ENCODE measurements at regions not wholly inside any gene's neighbourhood (a gene's known extent, or its start where the extent isn't known, plus 50 kb on each side); places are given as distances from the start of the nearest gene placed in this dataset.
"Not testable (repeated sequence)": the region's sequence is repeated elsewhere in the genome, so short reads cannot be mapped to it uniquely, and the experiment has no call there.

GRCh38 chrX:87972121-87972520 lies 454.5 kb downstream of the KLHL4 start:
- H3K9me3 Mint-ChIP-seq; DNase-seq; H3K4me1 Mint-ChIP-seq (ENCODE audit: low read depth); CTCF ChIA-PET; H3K27ac Mint-ChIP-seq; H3K27me3 Mint-ChIP-seq; intact Hi-C loops (cut with micrococcal nuclease); H3K4me3 Mint-ChIP-seq; POLR2A ChIA-PET; H3K36me3 Mint-ChIP-seq: not testable (repeated sequence)

GRCh38 chrX:87975365-87975764 lies 457.8 kb downstream of the KLHL4 start:
- H3K36me3 Mint-ChIP-seq: no peaks in the 10 kb centered on the region
- no peak for DNase-seq
- H3K27ac Mint-ChIP-seq: no peak overlapping the region
- H3K4me1 Mint-ChIP-seq (ENCODE audit: low read depth): no peaks in the 10 kb centered on the region
- no peaks in the 10 kb centered on the region for H3K27me3 Mint-ChIP-seq
- intact Hi-C loops (cut with micrococcal nuclease): no loop called here
- H3K9me3 Mint-ChIP-seq: peaks cover 2% of the 10 kb centered on the region
- ChIA-PET CTCF (no interaction called here), POLR2A (no interaction called here)
- no peak overlapping the region for H3K4me3 Mint-ChIP-seq

GRCh38 chrX:88007873-88008272 lies 490.3 kb downstream of the KLHL4 start:
- H3K4me1 Mint-ChIP-seq (ENCODE audit: low read depth); H3K4me3 Mint-ChIP-seq; H3K27me3 Mint-ChIP-seq; H3K27ac Mint-ChIP-seq; intact Hi-C loops (cut with micrococcal nuclease); DNase-seq; POLR2A ChIA-PET; H3K36me3 Mint-ChIP-seq; CTCF ChIA-PET: not testable (repeated sequence)
- H3K9me3 Mint-ChIP-seq: peaks cover 10% of the 10 kb centered on the region

- DNase-seq: no peak
- ChIA-PET POLR2A (no interaction called here), CTCF (interaction anchor here (0.6 kb wide), 1 partner anchor 17 kb away, joined by 3 read pairs; no protein-coding TSS in a partner anchor)
- no peak overlapping the region for H3K4me3 Mint-ChIP-seq
- H3K27me3 Mint-ChIP-seq: no peaks in the 10 kb centered on the region
- H3K27ac Mint-ChIP-seq: no peak overlapping the region
- intact Hi-C loops (cut with micrococcal nuclease): no loop called here
- H3K36me3 Mint-ChIP-seq: no peaks in the 10 kb centered on the region
- H3K9me3 Mint-ChIP-seq: no peaks in the 10 kb centered on the region
- no peaks in the 10 kb centered on the region for H3K4me1 Mint-ChIP-seq (ENCODE audit: low read depth)
These were observed 506.4 kb downstream of the KLHL4 start for GRCh38 chrX:88024022-88024421.

- intact Hi-C loops (cut with micrococcal nuclease): no loop called here
- POLR2A ChIA-PET: no interaction called here
- H3K27ac Mint-ChIP-seq: no peak overlapping the region
- no peaks in the 10 kb centered on the region for H3K4me1 Mint-ChIP-seq (ENCODE audit: low read depth)
- no peak overlapping the region for H3K4me3 Mint-ChIP-seq
- CTCF ChIA-PET: no interaction called here
- H3K36me3 Mint-ChIP-seq: no peaks in the 10 kb centered on the region
- DNase-seq: no peak
- no peaks in the 10 kb centered on the region for H3K27me3 Mint-ChIP-seq
- H3K9me3 Mint-ChIP-seq: no peaks in the 10 kb centered on the region
These were observed 554.9 kb downstream of the KLHL4 start for GRCh38 chrX:88072339-88073030.

- Mint-ChIP-seq H3K27ac (no peak overlapping the region), H3K9me3 (peaks cover 3% of the 10 kb centered on the region), H3K27me3 (no peaks in the 10 kb centered on the region), H3K4me1 (ENCODE audit: low read depth) (no peaks in the 10 kb centered on the region), H3K4me3 (no peak overlapping the region), H3K36me3 (no peaks in the 10 kb centered on the region)
- no peak for DNase-seq
- intact Hi-C loops (cut with micrococcal nuclease): no loop called here
- ChIA-PET CTCF (no interaction called here), POLR2A (no interaction called here)
These were observed 584.4 kb downstream of the KLHL4 start for GRCh38 chrX:88101968-88102367.

- DNase-seq: no peak
- CTCF ChIA-PET: no interaction called here
- H3K9me3 Mint-ChIP-seq: no peaks in the 10 kb centered on the region
- H3K36me3 Mint-ChIP-seq: no peaks in the 10 kb centered on the region
- H3K4me3 Mint-ChIP-seq: no peak overlapping the region
- H3K27me3 Mint-ChIP-seq: no peaks in the 10 kb centered on the region
- H3K4me1 Mint-ChIP-seq (ENCODE audit: low read depth): no peaks in the 10 kb centered on the region
- intact Hi-C loops (cut with micrococcal nuclease): no loop called here
- POLR2A ChIA-PET: no interaction called here
- no peak overlapping the region for H3K27ac Mint-ChIP-seq
These were observed 611.3 kb upstream of the CPXCR1 start for GRCh38 chrX:88135735-88136134.

GRCh38 chrX:88136328-88136727 lies 610.7 kb upstream of the CPXCR1 start:
- H3K4me1 Mint-ChIP-seq (ENCODE audit: low read depth): no peaks in the 10 kb centered on the region
- H3K4me3 Mint-ChIP-seq: no peak overlapping the region
- no peaks in the 10 kb centered on the region for H3K36me3 Mint-ChIP-seq
- no peaks in the 10 kb centered on the region for H3K27me3 Mint-ChIP-seq
- intact Hi-C loops (cut with micrococcal nuclease): no loop called here
- POLR2A ChIA-PET: no interaction called here
- H3K9me3 Mint-ChIP-seq: no peaks in the 10 kb centered on the region
- CTCF ChIA-PET: no interaction called here
- no peak overlapping the region for H3K27ac Mint-ChIP-seq
- no peak for DNase-seq

GRCh38 chrX:88146577-88146976 lies 600.4 kb upstream of the CPXCR1 start:
- no peaks in the 10 kb centered on the region for H3K4me1 Mint-ChIP-seq (ENCODE audit: low read depth)
- DNase-seq: no peak
- ChIA-PET POLR2A (no interaction called here), CTCF (no interaction called here)
- no peak overlapping the region for H3K27ac Mint-ChIP-seq
- intact Hi-C loops (cut with micrococcal nuclease): no loop called here
- no peaks in the 10 kb centered on the region for H3K36me3 Mint-ChIP-seq
- no peak overlapping the region for H3K4me3 Mint-ChIP-seq
- peaks cover 3% of the 10 kb centered on the region for H3K9me3 Mint-ChIP-seq
- H3K27me3 Mint-ChIP-seq: no peaks in the 10 kb centered on the region

GRCh38 chrX:88170553-88170952 lies 576.5 kb upstream of the CPXCR1 start:
- intact Hi-C loops (cut with micrococcal nuclease): no loop called here
- H3K4me1 Mint-ChIP-seq (ENCODE audit: low read depth): no peaks in the 10 kb centered on the region
- DNase-seq: no peak
- H3K9me3 Mint-ChIP-seq: peaks cover 14% of the 10 kb centered on the region
- no peaks in the 10 kb centered on the region for H3K27me3 Mint-ChIP-seq
- POLR2A ChIA-PET: no interaction called here
- CTCF ChIA-PET: no interaction called here
- H3K36me3 Mint-ChIP-seq: no peaks in the 10 kb centered on the region
- no peak overlapping the region for H3K27ac Mint-ChIP-seq
- no peak overlapping the region for H3K4me3 Mint-ChIP-seq

GRCh38 chrX:88173932-88174440 lies 573.0 kb upstream of the CPXCR1 start:
- H3K36me3 Mint-ChIP-seq; H3K9me3 Mint-ChIP-seq; H3K4me1 Mint-ChIP-seq (ENCODE audit: low read depth); CTCF ChIA-PET; DNase-seq; intact Hi-C loops (cut with micrococcal nuclease); H3K4me3 Mint-ChIP-seq; H3K27me3 Mint-ChIP-seq; H3K27ac Mint-ChIP-seq; POLR2A ChIA-PET: not testable (repeated sequence)

- Mint-ChIP-seq H3K4me1 (ENCODE audit: low read depth) (no peaks in the 10 kb centered on the region), H3K27ac (no peak overlapping the region), H3K36me3 (no peaks in the 10 kb centered on the region), H3K4me3 (no peak overlapping the region), H3K27me3 (no peaks in the 10 kb centered on the region), H3K9me3 (no peaks in the 10 kb centered on the region)
- POLR2A ChIA-PET: no interaction called here
- no peak for DNase-seq
- CTCF ChIA-PET: no interaction called here
- intact Hi-C loops (cut with micrococcal nuclease): no loop called here
These were observed 544.9 kb upstream of the CPXCR1 start for GRCh38 chrX:88202149-88202548.

GRCh38 chrX:88244066-88244465 lies 503.0 kb upstream of the CPXCR1 start:
- POLR2A ChIA-PET: no interaction called here
- H3K27me3 Mint-ChIP-seq: no peaks in the 10 kb centered on the region
- H3K4me1 Mint-ChIP-seq (ENCODE audit: low read depth): no peaks in the 10 kb centered on the region
- CTCF ChIA-PET: no interaction called here
- intact Hi-C loops (cut with micrococcal nuclease): no loop called here
- no peak for DNase-seq
- no peak overlapping the region for H3K4me3 Mint-ChIP-seq
- H3K27ac Mint-ChIP-seq: no peak overlapping the region
- peaks cover 2% of the 10 kb centered on the region for H3K9me3 Mint-ChIP-seq
- H3K36me3 Mint-ChIP-seq: no peaks in the 10 kb centered on the region

Measured in activated CD4-positive, alpha-beta memory T cell treated with anti-CD3 and anti-CD28 coated beads for 36 hours (primary cell).